GM21423 (cell line): ENCODE measurements at regions not wholly inside any gene's neighbourhood (a gene's known extent, or its start where the extent isn't known, plus 50 kb on each side); places are given as distances from the start of the nearest gene placed in this dataset.

ENCODE experiments used
- ATAC-seq: cut with Tn5 transposase; IDR thresholded peaks from one replicate; pipeline ENCODE4 v1.9.1; 2021; ENCODE audit warnings: mild to moderate bottlenecking, moderate library complexity; ENCODE audit not compliant: unreplicated experiment

DNA sequence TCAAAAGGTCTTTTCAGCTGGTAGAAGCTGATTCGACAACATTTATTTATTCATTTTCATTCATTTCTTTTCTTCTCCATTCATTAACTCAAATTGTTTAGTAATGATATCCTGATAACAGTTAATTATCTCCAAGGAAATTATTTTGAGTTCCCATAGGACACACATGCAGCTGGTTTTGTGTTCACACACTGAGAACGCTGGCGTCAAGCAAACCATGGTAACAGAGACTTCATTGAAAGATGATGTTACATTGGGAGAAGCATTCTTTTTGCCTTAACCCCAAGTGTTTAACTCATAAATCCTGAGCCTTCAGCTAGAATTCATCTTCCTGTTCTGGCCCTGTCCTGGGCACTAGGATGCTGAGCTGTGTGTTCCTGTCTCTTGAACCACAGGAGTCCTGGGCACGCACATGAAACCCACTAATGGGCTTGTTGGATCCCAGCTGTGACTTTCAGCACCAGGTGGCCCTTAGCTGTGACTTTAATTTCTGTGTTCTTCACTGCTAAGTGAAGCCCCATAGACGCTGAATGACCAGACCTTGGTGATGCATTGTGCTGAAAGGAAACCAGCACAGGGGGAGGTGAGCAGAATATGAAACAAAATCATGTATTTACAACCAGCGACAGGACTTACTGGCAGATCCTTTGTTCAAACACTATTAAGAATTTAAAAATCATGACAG is 121.5 kb upstream of the PRSS58 start:
- ATAC-seq: no peak

DNA sequence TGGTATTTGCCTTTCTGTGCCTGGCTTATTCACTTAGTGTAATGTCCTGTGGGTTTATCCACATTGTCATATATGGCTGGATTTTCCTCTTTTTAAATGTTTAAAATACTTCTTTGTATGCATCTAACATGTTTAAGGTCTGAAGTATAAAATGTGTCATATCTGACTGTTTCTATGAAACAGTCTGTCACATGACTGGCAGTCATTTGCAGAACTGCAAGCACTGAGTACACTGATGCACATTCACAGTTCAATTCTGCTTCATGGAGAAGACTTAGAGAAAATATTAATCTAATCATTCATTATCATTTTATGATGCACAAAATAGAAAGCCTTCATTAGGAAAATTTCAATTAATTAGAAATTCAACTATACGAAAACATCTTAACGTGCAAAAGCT is 119.7 kb upstream of the PRSS58 start:
- ATAC-seq: no peak

DNA sequence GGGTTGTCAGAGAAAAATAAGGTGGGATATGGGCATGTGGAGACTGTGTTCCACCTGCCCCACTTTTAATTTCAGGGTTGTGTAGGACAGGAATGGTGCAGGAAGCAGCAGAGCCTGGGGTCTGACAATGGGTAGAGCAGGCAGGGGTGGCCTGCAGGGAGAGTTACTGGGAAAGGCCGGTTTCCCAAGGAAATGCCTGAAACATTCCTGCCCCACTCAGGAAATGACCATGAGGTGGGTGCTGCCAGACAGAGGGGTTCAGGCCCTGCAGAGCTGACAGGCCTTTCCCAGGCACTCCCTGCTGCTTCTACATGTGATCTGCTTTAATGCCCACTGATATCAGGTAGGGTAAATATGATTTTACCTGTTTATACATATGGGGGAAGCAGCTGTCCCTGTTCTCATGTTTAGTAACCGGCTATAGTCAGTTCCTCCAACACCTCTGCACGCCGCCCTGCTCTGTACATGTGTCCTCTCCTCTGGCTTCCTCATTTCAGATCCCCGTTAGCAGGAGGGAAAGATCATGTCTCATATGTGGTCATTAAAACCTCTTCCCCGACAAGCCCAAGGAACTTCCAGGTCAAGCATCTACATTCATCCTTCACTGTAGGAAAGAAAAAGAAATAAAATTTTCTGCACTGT is 118.6 kb upstream of the PRSS58 start:
- no peak for ATAC-seq

DNA sequence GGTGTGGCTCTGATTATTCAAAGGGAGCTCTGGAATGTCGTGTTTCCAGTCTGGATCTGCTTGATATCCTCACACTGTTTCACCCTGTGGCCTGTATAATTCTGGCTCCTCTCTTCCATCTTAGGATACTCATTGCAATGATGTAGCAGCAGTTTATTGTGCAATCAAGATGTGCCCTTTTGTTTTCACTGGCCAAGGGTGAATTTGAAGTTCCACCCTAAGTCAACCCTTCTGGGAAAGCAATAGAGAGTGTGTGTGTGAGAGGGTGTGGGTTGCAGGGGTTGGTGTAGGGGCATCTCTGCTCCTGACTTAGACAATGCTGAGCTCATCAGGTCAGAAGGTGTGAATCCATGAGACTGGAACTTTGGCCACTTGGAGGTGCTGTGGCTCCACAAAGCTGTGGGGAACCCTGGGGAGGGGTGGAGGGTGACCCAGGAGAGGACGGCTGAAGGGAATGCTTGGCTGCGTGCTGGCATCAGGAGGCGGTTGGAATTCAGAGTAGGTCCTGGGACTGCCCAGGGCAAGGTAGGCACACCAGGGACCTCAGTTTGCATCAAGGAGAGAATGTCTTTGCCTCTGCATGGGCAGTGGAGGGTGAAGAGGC is 118.0 kb upstream of the PRSS58 start:
- no peak for ATAC-seq

DNA sequence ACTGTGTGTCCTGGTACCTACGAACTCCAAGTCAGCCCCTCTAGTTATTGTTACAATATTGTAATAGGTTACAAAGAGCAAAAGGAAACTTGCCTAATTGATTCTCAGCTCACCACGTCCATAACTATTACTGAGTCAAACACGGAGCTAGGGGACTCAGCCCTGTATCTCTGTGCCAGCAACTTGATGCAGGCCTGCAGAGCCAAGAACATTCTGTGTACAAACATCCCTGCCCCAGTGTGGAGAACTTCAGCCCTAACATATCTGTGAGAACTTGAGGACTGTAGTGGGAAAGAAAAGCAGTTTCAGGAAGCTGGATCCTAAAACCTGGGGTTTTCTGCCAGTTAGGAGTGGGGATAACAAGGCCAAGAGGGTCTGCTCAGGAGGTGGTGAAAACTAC is 114.9 kb upstream of the PRSS58 start:
- no peak for ATAC-seq

- ATAC-seq: no peak
Observed at GRCh38 chr7:142371586-142372377, 113.9 kb upstream of the PRSS58 start.

- no peak for ATAC-seq
Observed at GRCh38 chr7:142365410-142365842, 107.6 kb upstream of the PRSS58 start.

DNA sequence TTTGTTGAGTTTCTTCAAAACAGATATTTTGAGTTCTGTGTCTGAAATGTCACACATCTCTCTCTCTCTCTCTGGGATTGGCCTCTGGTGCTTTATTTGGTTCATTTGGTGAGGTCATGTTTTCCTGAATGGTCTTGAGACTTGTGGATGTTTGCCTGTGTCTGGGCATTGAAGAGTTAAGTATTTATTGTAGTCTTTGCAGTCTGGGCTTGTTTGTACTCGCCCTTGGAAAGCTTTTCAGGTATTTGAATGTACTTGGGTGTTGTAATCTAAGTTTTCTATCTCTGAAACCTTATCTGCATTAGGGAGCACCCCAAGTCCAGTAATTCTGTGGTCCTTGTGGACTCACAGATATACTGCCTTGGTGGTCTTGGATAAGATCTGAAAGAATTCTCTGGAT is 106.7 kb upstream of the PRSS58 start:
- ATAC-seq: no peak

GRCh38 chr7:142362349-142362748 is 104.5 kb upstream of the PRSS58 start:
- no peak for ATAC-seq

GRCh38 chr7:142359694-142360279 is 101.9 kb upstream of the PRSS58 start:
- no peak for ATAC-seq

DNA sequence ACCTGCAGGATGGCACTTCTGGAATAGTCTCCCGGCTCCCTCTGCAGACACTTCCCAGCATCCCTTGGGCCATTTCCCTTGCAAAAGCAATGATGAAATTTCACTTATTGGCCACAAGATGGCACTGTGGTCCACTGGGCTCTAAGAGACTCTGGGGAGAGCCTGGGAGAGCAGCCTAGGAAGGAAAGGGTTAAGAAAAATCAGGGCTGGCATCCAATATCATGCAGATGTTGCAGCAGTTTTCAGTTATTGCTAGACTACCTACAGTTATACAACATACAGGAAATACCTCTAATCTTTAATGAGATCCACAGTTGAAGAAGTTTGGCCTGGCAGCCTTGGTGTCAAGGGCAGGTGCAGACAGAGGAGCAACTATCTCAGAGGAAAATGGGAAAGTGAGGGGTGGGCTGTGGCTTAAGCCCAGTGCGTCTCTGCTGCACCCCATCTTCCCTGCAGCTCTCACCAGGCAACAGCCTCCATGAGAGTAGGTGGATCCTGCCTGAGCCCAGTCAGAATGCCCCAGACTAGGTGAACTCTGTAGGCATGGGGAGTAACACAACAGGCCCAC is 100.2 kb upstream of the PRSS58 start:
- peak; percentile 85 for ATAC-seq

- no peak for ATAC-seq
Observed at GRCh38 chr7:142356166-142356565, 98.3 kb upstream of the PRSS58 start.

DNA sequence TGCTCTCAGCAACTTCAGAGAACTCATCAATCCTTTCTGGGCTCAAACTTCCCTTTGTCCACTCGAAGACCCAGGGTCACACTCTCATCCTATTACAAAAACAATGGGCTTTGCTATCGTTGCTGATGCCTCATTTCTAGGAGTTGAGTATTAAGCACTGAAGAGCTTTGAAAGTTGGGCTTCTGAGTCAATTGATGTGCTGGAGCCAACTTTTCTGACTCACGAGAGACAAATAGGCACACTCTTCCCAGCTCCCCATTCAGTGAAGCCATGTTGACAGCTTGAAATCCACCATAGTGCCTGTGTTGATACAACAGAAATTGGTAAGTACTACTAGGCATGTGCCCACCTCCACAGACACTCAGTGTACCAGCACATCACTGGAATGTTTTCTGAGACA is 97.5 kb upstream of the PRSS58 start:
- no peak for ATAC-seq

- ATAC-seq: no peak
Observed at GRCh38 chr7:142353147-142354060, 95.5 kb upstream of the PRSS58 start.

GRCh38 chr7:142352543-142352942 is 94.7 kb upstream of the PRSS58 start:
- ATAC-seq: no peak

DNA sequence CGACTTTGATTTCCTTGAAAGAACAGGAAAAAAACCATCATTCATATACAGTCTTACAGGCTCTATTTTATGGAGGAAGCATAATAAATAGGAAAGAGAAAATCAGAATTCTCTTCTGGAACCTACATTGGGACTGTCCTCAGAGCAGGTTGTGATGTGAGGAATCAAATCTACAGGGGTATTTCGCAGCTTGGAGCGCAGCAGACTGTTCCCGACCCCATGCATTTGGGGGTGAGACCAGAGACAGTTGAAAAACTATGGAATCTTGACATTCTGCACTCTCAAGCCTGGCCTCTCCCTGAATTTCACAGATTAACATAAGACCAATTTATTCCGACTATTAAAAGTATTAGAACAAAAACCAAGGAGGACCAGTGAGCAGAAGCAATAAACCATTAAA is 93.3 kb upstream of the PRSS58 start:
- no peak for ATAC-seq

- no peak for ATAC-seq
Observed at GRCh38 chr7:142349670-142350405, 92.0 kb upstream of the PRSS58 start.

DNA sequence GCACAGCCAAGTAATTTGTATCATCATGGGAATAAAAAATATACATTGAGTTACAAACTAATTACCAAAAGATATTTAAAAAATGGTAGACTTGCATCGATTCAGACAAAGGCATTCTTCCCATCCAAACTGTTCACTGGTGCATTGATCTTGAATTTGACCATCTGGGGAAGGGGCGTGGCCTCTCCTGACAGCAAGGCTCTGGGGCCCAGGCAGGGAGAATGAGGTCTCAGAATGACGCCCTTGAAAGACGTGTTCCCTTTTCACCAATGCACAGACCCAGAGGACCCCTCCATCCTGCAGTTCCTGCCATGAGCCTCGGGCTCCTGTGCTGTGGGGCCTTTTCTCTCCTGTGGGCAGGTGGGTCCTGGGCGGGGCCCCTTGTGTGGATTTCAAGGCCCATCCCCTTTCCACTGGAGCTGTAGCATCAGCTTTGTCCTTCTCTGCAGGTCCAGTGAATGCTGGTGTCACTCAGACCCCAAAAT is 91.1 kb upstream of the PRSS58 start:
- no peak for ATAC-seq

DNA sequence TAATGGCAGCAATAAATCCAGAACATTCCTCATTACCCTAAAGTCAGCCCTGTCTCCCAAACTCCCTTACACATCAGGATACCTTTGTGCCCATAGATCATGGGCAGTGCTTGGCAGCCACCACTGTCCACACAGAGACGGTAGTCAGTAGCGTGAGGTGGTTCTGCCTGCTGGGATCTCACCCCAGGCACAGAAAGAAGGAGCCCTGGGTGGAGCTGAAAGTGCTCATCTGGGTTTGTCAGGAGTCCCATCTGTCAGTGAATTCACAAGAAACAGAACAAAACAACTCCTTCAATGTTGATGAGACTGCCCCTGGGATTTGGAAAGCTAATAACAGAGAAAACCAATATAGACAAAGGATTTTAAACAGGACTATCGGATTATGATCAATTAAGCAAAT is 90.2 kb upstream of the PRSS58 start:
- ATAC-seq: no peak
